GM21390 (cell line): ENCODE measurements at regions not wholly inside any gene's neighbourhood (a gene's known extent, or its start where the extent isn't known, plus 50 kb on each side); places are given as distances from the start of the nearest gene placed in this dataset.

Source experiments
- ATAC-seq: cut with Tn5 transposase; IDR thresholded peaks from one replicate; pipeline ENCODE4 v1.9.1; 2021; ENCODE audit not compliant: unreplicated experiment

GRCh38 chr6:6835223-6835503 lies 246.6 kb downstream of the LY86 start:
- ATAC-seq = no peak

DNA sequence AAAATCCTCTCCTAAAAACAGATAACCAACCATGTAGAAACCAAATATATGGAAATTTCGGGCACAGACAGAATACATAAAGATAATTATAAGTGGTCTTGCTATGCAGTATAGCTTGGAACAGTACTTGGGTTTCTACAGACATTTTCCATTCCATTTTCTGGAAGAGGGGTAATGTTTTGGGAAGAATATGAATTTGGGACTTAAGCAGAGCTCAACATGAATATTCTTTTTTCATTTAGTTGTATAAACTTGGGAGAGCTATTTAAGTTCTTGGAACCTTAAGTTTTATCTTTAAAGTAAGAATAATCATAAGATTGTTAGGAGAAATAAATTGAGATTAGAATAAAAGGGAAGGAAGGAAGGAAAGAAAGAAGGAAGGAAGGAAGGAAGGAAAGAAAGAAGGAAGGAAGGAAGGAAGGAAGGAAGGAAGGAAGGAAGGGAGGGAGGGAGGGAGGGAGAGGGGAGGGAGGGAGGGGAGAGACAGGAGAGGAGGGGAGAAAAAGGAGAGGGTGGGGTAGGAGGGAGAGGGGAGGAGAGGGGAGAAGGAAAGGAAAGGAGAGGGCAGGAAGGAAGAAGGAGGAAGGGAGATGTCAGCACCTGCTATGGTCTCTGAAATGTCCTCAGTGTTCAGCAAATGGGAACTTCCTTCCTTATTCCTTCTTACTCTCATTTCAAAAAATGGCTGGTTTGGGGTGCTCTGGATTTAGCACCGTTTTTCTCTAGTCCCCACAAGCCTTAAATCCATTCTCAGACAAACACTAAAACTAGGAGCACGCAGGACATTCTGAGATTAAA lies 248.3 kb downstream of the LY86 start:
- ATAC-seq = no peak

- ATAC-seq = no peak
Measured at GRCh38 chr6:6837541-6838080, 249.1 kb downstream of the LY86 start.

DNA sequence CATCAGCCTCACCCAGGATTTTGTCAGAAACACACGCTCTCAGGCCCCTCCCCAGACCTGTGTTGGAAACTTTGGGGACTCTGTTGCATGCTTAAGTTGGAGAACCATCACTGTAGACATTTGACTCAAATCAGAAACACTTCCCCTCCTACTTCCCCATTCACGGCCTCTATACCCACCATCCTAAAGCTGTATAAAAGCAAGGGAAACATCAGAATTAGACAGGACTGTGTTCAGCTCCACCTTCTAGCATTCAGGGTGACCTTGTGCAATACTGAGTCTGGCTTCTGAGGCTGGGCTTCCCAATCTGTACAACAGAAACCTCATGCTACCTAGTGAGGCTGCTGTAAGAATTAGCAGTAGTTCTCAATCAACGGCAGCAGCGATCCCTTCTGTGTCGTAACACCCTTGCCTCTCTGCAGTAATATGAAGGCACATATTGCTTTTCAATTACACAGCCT lies 252.3 kb downstream of the LY86 start:
- peak; percentile 82 for ATAC-seq

GRCh38 chr6:6841571-6841970 lies 253.1 kb downstream of the LY86 start:
- ATAC-seq = no peak

- no peak for ATAC-seq
Measured at GRCh38 chr6:6842291-6842690, 253.8 kb downstream of the LY86 start.

DNA sequence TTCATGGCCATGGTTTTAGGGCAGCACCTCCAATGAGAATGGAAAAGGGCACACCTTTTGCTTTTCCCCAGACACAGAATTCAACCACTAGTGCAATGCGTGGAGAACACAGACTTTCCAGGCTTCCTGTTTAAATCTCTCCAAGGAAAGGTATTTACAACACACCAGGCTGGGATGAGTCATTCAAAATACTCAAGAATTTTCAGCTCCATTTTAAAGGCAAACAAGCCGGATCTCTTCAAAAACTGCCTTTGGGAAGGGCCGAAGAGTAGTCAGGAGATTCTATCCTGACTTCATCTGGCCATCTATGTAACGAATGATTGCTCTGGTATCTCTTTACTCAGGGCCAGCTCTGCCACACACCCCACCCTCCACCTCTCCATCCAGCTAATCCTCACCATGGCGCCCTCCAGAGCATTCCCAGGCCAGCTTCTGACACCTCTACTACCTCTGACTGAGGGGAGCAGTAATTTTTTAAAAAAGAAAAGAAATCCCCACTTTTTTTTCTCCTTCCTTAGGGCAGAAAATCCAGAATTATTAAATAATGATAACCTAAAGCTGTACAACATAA lies 254.6 kb downstream of the LY86 start:
- ATAC-seq = no peak

GRCh38 chr6:6843777-6844176 lies 255.3 kb downstream of the LY86 start:
- no peak for ATAC-seq

DNA sequence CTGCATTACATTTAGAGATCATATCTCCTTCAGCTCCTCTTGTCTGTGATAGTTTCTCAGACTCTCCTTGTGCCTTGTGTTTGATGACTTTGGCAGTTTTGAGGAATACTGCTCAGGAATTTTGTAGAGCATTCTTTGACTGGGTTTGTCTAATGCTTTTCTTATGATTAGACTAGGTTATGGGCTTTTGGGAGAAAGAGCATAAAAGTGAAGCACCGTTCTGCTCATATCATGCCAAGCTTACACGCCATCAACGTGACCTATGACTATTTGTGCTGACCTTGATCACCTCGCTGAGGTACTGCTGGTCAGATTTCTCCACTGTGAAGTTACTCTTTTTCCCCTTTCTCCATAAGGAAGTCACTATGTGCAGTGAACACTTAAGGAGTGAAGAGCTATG lies 256.0 kb downstream of the LY86 start:
- no peak for ATAC-seq

DNA sequence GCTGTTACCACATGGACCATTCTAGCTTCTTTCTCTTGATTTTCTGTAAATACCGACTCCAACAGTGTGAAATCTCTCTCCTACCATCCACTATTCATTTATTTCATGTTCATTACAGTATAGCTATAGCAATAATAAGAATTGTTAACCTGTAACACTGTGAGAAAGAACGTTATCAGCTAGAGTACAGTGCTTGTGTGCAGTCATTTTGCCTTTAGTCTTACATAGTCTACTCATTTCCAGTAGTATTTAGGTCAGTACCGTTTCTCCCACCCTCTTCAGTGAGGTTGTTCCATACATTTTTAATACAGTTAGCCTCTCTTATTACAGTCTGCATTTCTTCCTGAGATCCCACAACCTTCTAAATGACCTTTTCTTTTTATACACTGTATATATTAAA lies 257.1 kb downstream of the LY86 start:
- ATAC-seq = no peak

DNA sequence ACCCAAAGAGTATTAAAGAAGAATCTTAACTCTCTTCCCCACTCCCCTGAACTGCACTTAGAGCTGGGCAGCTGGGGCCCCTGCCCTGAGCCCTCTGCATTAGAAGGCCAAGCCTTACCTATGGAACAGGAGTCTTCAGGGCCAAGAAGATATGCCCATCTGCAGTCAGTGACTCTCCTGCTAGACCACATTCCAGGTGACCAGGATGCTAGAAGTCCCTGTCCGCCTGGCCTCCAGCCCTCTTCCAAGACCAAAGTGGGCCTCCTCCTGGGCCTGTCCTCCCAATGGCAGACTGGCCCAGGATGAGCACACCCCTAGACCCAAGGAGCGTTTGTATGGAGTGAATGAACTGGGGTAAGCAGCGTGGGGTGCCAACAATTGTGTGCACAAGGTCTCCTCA lies 259.1 kb downstream of the LY86 start:
- ATAC-seq = no peak

DNA sequence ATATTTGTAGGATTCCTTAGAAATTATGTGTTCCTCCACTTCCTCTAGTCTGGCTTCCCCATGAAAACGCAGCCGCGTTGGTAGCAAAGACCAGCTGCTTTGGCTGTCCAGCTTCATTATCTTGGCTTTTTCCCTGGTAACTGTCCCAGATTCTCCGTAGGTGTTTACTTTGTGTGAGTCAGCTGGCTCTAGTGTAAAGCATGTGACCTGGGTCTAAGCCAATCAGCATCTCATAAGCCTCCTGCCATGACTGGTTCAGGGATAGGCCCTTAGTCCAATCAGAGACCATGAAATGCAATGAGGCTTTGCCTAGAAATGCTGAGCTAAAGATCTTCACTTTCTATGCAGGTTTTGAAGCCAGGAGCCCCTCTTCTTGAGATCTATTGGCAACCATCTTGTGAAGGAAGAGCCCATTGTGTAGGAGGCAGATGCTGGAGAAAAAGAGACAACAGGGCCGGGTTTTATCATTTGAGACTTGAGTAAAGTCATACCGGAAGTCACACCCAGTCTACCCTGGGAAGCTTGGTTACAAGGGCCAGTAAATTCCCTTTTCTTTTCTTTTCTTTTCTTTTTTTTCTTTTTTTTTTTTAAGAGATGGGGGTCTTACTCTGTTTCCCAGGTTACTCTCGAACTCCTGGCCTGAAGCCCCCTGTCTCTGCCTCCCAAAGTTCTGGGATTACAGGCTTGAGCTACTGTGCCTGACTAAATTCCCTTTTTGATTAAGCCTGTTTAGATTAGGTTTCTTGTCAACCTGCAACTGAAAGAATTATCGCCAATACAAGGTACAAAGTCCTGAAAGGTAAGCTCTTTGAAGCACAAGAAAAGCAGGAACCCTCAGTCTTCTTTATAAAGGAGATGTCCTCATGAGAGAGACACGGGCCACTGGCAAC lies 256.5 kb upstream of the RREB1 start:
- no peak for ATAC-seq

DNA sequence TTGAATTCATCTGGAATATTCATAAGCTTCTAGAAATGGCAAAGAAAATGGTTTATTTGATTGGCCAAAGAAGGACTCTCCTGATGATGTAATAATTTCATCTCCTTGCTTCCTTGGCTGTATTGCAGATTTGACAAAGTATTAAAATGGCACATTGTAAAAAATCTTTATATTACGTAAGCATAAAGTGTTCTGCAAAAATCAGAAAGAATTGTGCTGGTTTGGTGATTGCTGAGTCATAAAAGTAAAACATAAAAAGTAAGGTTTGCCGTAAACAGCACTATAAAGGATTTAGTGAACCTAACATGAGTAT lies 255.9 kb upstream of the RREB1 start:
- no peak for ATAC-seq

DNA sequence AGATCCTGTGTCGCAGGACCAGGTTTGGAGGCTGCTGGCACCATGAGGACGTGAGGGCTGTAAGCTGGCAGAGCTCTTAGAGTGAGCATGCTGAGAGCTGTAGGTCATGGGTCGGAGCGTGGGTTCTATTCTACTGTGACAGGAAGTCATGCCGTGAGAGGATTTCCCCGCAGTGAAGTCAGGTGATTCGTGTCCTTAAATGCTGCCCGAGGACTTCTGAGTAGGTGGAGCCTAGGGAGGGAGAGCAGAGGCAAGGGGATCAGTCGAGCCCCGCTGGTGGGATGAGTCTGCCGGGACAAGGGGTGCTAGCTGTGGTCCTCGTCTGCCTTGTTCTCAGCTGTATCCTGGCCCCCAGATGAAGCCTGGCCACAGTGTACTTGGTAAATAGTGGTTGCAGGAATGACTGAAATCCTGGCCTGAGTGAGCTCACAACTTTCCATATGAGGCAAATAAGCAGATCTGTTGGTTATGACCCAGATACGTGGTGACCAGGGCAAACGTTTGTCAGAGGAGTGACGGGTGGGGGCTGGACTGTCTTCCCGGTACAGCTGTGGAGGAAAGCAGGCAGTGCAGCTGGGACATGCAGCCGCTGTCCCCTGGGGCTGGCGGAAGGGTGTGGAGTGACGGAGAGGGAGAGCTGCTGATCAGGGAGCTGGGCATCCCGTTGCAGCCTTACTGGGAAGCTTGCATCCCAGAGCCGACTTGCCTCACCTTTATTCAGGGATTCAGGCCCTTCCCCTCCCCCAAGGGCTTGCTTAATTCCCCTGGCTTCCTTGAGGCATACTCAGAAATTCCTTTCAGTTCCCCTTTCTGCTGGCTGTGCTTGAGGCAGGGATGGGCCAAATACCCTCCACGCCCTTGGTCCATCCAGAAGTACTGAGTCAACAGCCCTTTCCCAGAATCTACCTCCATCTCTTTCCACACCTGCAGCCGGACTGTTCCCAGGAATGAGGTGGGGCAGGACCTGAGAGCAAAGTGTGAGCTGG lies 250.9 kb upstream of the RREB1 start:
- peak; percentile 80 for ATAC-seq

GRCh38 chr6:6857528-6857927 lies 250.2 kb upstream of the RREB1 start:
- no peak for ATAC-seq

- ATAC-seq = no peak
Measured at GRCh38 chr6:6858533-6858982, 249.2 kb upstream of the RREB1 start.

GRCh38 chr6:6859105-6859504 lies 248.7 kb upstream of the RREB1 start:
- ATAC-seq = no peak

GRCh38 chr6:6859722-6860121 lies 248.0 kb upstream of the RREB1 start:
- ATAC-seq = no peak

GRCh38 chr6:6860863-6861262 lies 246.9 kb upstream of the RREB1 start:
- ATAC-seq = no peak

GRCh38 chr6:6861351-6861894 lies 246.3 kb upstream of the RREB1 start:
- no peak for ATAC-seq
